ENCODE measurements at regions not wholly inside any gene's neighbourhood (a gene's known extent, or its start where the extent isn't known, plus 50 kb on each side); places are given as distances from the start of the nearest gene placed in this dataset.
A peak's percentile ranks its signal among the peaks of the same experiment; 100 is the strongest.

- Histone ChIP-seq H3F3A (ENCODE audit: insufficient read depth) (no peaks in the 10 kb centered on the region), H3K4me2 (ENCODE audit: low read depth, low read length, poor library complexity, severe bottlenecking) (no peak overlapping the region), H2AFZ (ENCODE audit: low read depth, low read length, severe bottlenecking) (peak overlapping the region; percentile 14)
Measured at GRCh38 chr13:70336866-70337265, 228.6 kb upstream of the KLHL1 start.

GRCh38 chr13:70333752-70334151 is 225.5 kb upstream of the KLHL1 start:
- Histone ChIP-seq H3K27me3 (ENCODE audit: low read length) (no peaks in the 10 kb centered on the region), H4K20me1 (ENCODE audit: low read depth, low read length) (no peaks in the 10 kb centered on the region), H3K4me2 (ENCODE audit: low read depth, low read length, poor library complexity, severe bottlenecking) (no peak overlapping the region), H3K36me3 (ENCODE audit: low read length) (no peaks in the 10 kb centered on the region), H3K79me2 (ENCODE audit: insufficient read depth, low read length) (no peaks in the 10 kb centered on the region), H3K9me3 (ENCODE audit: insufficient read depth, low read length) (no peaks in the 10 kb centered on the region), H3K9me2 (replicated peaks; ENCODE audit: insufficient read depth, low read length) (no peaks in the 10 kb centered on the region), H2AFZ (ENCODE audit: low read depth, low read length, severe bottlenecking) (no peak overlapping the region), H3F3A (ENCODE audit: insufficient read depth) (no peaks in the 10 kb centered on the region), H3K9ac (ENCODE audit: low read length) (no peak overlapping the region), H3K27ac (ENCODE audit: low read depth, low read length) (no peak overlapping the region), H3K4me3 (ENCODE audit: insufficient read depth, low read length, poor library complexity, severe bottlenecking) (no peak overlapping the region)
- TF ChIP-seq CTCF (IDR thresholded peaks at IDR 0.05; ENCODE audit: insufficient read depth, low read length, poor library complexity, severe bottlenecking), result no peak
- no peak for TF ChIP-seq EZH2phosphoT487 (conservative IDR thresholded peaks at IDR 0.05; ENCODE audit: low read length)

More at GRCh38 chr13:70336866-70337265, 228.6 kb upstream of the KLHL1 start:
- Histone ChIP-seq H3K9me3 (ENCODE audit: insufficient read depth, low read length) (no peaks in the 10 kb centered on the region), H3K27me3 (ENCODE audit: low read length) (no peaks in the 10 kb centered on the region), H3K9ac (ENCODE audit: low read length) (no peak overlapping the region), H3K36me3 (ENCODE audit: low read length) (no peaks in the 10 kb centered on the region), H3K9me2 (replicated peaks; ENCODE audit: insufficient read depth, low read length) (no peaks in the 10 kb centered on the region), H3K27ac (ENCODE audit: low read depth, low read length) (no peak overlapping the region), H3K79me2 (ENCODE audit: insufficient read depth, low read length) (no peaks in the 10 kb centered on the region), H3K4me3 (ENCODE audit: insufficient read depth, low read length, poor library complexity, severe bottlenecking) (no peak overlapping the region), H4K20me1 (ENCODE audit: low read depth, low read length) (no peaks in the 10 kb centered on the region)
- TF ChIP-seq EZH2phosphoT487 (conservative IDR thresholded peaks at IDR 0.05; ENCODE audit: low read length), result no peak
- no peak for TF ChIP-seq CTCF (IDR thresholded peaks at IDR 0.05; ENCODE audit: insufficient read depth, low read length, poor library complexity, severe bottlenecking)

GRCh38 chr13:70330697-70331361 is 222.6 kb upstream of the KLHL1 start:
- H4K20me1 ChIP-seq (ENCODE audit: low read depth, low read length), result no peaks in the 10 kb centered on the region
- H3K9ac ChIP-seq (ENCODE audit: low read length), result no peak overlapping the region
- no peak overlapping the region for H3K4me3 ChIP-seq (ENCODE audit: insufficient read depth, low read length, poor library complexity, severe bottlenecking)
- H3K36me3 ChIP-seq (ENCODE audit: low read length), result no peaks in the 10 kb centered on the region
- no peak overlapping the region for H2AFZ ChIP-seq (ENCODE audit: low read depth, low read length, severe bottlenecking)
- H3K4me2 ChIP-seq (ENCODE audit: low read depth, low read length, poor library complexity, severe bottlenecking), result no peak overlapping the region
- no peaks in the 10 kb centered on the region for H3K79me2 ChIP-seq (ENCODE audit: insufficient read depth, low read length)
- H3K27me3 ChIP-seq (ENCODE audit: low read length), result no peaks in the 10 kb centered on the region
- no peaks in the 10 kb centered on the region for H3K9me2 ChIP-seq (replicated peaks; ENCODE audit: insufficient read depth, low read length)
- H3K27ac ChIP-seq (ENCODE audit: low read depth, low read length), result no peak overlapping the region
- TF ChIP-seq EZH2phosphoT487 (conservative IDR thresholded peaks at IDR 0.05; ENCODE audit: low read length) (no peak), CTCF (IDR thresholded peaks at IDR 0.05; ENCODE audit: insufficient read depth, low read length, poor library complexity, severe bottlenecking) (no peak)
- H3K9me3 ChIP-seq (ENCODE audit: insufficient read depth, low read length), result no peaks in the 10 kb centered on the region
- no peaks in the 10 kb centered on the region for H3F3A ChIP-seq (ENCODE audit: insufficient read depth)
